Stimulated activated CD4-positive, alpha-beta T cell treated with anti-CD3 and anti-CD28 coated beads, Interleukin-1b, Interleukin-23, amount 100 ng/mL, for 48 hours (primary cell): ENCODE measurements at regions not wholly inside any gene's neighbourhood (a gene's known extent, or its start where the extent isn't known, plus 50 kb on each side); places are given as distances from the start of the nearest gene placed in this dataset.
"Not testable (repeated sequence)": the region's sequence is repeated elsewhere in the genome, so short reads cannot be mapped to it uniquely, and the experiment has no call there.

ENCODE experiments used
- DNase-seq: peaks from one replicate; pipeline ENCODE4 v3.0.0-alpha.2; 2020

DNA sequence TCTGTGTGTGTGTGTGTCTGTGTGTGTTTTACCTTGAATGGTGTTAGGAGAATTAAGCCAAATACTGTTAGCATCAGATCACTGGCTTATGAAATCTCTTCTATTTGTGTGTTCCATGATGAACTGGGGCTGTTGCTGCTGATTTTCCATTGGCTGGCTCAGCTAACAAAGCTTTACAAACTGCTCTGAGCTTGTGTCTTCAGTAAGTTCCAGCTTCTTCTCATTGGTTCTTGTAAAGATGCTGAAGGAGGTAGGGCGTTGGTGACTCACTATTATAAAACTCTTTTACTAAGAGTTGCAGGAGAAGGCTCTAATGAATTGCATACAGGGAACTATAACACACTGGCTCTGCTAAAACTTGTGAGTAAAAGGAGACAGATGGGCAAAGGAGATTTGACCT is 136.4 kb upstream of the PRKCQ start:
- DNase-seq = no peak

DNA sequence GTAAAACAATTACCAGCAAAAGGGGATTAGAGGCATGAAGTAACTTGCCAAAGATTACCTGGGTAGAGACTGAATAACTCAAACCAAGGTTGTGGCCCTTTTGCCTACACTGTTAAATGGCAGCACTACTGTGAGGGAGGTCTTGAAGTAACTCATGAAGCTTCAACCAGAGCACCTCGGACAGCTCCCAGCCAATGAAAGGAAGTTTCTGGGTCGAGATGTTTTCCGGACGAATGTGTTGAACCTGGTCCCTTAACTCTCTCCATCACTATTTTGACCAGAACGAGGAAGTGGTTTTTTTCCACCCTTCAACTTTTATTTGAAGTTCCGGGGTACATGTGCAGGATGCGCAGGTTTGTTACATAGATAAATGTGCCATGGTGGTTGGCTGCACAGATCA is 133.6 kb upstream of the PRKCQ start:
- no peak for DNase-seq

DNA sequence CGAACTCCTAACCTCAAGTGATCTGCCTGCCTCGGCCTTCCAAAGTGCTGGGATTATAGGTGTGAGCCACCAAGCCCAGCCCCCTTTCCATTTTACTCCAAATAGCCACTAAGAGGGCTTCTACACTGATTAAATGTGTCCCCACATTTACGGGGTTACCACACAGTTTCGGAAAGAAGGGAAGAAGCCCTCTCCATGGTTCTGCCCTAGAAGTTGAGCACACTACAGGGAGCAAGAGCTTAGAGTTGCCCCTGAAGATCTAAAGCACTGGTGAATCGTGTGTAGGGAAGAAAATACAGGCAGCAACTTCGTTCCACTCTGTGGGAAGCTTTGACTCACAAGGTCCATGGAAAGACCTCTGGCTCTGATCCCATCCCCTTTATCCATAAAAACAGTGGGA is 133.0 kb upstream of the PRKCQ start:
- no peak for DNase-seq

DNA sequence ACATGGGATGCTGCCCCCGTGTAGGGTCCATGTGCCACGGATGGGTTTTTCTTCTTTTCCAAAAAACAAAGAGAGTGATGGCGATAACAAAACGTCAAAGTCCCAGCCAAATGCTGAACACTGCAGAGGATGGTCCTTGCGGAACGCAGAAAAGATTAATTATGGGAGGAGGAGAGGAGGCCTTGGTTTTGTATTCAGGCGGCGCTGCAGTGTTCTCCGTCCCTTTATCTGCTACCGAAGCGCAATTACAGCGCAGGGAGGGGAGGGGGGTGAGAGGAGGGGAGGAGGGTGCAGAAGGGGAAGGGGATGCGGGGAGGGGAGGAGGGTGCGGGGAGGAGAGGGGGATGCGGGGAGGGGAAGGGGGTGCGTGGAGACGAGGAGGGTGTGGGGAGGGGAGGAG is 131.8 kb upstream of the PRKCQ start:
- no peak for DNase-seq

DNA sequence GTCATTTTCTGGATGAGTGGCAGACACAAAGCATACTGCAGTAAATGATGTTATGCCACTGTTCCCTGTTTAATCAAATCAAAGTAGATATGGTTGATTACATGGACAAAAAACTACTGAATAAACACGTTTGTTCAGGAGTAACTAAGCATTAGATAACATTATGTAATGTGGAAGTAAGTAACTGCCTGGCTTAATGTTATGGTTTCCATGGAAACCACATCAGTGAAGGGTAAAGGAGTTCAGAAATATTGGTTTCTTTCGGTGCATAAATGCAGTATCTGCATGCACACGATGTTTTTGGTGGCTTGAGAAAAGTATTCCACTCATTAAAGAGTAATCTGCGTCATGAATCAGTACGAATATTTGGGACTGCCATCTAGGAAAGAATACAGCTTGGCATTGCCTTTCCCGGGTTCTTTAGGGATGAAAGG is 131.3 kb upstream of the PRKCQ start:
- DNase-seq = no peak

DNA sequence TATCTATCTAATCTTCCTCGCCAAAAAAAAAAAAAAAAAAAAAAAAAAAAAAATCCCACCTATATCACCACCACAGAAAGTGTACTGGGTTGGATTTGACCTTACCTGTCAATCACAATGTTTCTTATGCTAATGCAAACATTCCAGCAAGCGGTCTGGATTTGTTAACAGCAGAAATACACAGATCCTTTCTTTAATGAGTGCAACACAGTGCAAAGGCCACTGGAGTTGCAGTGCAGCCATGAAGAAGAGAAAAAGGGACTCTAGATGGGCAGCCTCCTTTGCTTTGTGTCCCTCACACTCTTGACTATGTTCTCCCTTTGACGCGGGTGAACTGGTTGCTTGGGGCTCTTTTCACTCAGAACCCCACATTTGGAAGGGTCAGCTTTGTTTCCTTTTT is 127.3 kb upstream of the PRKCQ start:
- no peak for DNase-seq

DNA sequence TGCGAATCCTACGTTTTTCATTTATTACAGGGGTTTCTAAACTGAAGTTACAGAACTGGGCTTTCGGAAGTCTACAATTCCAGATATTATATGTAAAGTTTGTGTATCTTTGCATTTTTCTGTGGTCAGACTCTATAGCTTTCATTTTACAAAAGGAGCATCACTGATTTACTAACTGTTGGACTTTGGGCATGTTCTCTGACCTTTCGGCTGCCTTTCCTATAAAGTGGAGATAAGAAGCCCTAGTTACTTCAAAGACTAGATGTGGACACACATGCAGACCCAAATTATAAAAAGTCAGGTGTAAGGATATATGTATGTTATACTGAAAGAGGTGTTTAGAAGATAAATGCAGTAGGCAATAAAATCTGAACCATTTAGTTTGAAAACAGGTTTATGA is 126.6 kb upstream of the PRKCQ start:
- DNase-seq = no peak

DNA sequence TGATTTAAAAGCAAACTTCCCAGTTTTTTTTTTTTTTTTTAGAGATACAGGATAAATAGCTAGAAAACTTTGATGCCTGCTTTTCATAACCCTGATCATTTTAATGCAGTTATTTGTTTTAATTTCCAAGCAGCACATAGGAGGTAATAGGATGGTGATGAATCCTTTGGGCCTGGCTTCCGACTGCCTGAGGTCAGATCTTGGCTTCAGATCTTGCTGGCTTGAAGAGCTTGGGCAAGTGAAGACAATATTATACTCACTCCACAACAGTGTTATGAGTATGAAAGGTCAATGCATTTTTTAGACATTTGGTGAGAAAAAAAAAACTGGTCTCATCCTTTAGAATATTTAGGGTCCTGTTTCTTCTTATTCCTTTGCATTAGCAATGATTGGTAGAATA is 124.8 kb upstream of the PRKCQ start:
- DNase-seq = no peak

DNA sequence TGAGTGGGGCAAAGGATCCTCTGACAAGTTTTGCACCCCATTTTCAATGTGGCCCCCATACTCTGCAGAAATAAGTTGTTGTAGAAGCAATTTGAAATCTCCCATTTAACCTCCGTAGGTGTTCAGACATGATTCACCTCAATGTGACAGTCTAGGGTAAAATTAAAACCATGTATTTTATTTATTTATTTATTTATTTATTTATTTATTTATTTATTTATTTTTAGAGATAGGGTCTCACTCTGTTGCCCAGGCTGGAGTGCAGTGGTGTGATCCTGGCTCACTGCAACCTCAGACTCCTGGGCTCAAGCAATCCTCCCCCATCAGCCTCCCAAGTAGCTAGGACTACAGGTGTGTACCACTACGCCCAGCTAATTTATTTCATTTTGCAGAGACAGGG is 122.8 kb upstream of the PRKCQ start:
- not testable (repeated sequence) for DNase-seq

DNA sequence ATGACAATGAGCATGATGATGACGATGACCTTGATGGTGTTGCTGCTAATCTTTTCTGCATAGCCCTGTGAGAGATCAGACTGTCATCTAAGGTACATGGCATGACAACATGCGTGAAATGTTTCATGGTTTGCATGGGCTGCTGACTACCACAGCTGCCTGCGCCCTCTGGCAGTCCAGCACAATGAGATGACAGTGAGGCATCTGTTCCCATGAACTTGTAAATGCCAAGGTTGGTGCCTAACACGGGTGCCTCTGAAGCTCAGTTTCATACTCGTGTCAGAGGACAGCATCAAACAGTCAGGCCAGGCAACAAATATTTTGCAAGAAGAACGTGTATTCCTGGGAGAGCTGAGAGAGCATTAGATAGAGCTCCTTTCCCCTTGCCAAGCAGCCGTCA is 122.0 kb upstream of the PRKCQ start:
- DNase-seq = no peak

DNA sequence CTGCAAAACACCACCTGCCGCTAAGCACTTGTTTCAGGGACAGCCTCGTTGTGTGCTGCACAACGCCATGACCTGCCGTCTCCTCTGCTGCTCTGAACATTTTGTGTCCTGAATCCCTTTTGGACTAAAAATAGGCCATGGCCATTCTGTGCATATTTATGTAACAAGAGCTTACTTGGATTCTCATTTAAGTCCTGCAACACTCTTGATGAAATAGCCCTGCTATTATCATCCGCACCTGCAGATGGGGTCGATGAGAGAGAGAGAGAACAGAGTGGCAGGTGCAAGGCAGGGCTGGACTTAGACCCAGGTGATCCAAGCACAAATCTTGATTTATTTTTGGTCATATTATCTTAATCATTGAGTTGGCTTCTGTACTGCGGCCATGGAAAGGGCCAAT is 121.2 kb upstream of the PRKCQ start:
- no peak for DNase-seq

DNA sequence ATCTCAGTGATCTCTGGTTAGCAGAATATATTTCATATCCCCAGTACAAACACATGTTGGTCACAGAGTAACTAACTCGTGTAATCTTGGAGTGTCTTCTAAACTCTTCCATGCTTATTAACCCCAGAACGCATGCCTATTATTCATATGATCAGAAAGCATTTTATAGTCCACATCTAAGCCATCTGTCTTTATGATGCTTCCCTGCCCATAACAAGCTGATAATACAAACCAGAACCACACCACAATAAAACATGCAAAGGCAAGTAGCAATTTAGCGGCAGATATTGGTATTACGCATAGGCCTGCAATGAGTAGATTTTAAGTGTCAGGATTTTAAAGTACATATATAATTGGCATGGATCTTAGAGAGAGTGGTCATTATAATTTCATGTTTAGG is 120.0 kb upstream of the PRKCQ start:
- DNase-seq = no peak

DNA sequence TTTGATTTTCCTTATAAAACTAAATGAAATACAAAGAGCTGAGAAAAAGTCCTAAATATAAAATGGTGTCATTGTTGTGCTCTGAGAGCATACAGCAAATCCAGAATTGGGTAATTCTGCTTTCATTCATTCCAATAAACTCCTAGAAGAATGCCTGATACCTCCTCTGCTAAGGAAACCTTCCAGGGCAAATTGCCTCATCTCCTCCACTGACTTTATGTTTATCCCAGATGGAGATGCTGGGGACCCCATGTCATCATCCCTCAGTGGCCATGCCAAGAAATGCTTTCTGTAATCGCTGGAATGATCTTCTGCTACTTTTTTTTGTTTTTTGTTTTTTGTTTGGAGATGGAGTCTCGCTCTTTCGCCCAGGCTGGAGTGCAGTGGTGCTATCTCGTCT is 119.3 kb upstream of the PRKCQ start:
- DNase-seq = no peak

DNA sequence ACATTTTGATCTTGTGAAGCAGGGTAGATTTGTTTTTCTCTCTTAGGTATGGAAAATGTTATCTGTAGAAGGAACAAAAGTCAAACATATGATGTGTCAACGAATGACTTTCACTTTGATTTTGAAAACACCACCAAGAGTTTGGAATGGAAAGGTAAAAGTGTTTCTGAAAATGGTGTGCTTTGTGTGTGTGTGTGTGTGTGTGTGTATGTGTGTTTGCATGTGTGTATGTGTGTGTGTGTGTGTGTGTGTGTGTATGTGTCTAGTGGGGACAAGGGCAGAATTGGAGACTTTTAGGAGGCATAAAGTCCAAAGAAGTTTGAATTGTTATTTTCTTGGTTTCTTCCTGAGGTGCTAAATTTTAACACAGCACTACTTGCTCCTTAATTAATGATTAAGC is 115.4 kb upstream of the PRKCQ start:
- DNase-seq = no peak

DNA sequence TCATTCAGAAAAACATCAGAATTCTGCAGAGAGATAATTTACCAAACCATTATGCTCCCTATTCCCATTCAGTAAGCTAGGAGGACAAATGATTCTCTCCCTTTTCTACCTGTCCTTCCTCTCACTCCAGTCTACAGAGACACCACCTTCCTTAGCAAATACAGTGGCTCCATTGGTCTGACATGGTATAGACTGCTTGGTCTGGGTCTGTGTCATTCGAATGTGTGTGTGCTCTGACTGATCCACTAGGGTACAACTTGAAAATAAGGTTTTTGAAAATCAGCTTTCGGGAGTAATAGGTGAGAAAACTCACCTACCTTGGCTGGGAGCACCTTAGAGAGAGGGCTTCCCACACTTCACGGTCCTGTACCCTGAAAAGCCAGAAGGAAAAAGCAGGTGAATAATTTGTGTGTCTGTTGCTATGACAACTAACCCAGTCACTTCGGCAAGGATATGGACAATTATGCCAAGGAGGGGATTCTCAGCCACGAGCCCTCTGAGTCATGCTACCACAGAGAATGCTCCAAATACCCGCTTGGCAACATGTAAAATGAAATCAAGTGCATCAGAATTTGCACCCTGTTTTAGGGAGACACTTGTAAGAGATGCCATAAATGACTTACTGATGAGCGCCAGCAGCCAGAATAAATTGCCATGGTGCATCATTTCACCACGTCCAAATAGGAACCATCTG is 114.5 kb upstream of the PRKCQ start:
- DNase-seq = peak; percentile 30

DNA sequence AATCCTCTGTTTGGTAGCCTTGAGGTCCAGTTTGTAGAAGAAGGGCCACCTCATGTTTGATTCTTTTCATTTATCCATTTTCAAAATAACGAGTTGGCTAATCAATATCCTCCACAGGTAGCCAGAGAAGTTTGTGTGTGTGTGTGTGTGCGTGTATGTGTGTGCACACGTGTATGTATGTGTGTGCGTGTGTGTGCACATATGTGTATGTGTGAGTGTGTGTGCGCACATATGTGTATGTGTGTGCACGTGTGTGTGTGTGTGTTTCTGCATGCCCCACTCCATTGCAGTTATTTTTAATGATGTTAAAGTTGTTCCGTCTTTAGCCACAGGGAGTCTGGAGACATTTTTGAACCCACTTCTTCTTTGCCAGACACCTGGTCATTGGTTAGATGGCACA is 112.8 kb upstream of the PRKCQ start:
- DNase-seq = no peak

DNA sequence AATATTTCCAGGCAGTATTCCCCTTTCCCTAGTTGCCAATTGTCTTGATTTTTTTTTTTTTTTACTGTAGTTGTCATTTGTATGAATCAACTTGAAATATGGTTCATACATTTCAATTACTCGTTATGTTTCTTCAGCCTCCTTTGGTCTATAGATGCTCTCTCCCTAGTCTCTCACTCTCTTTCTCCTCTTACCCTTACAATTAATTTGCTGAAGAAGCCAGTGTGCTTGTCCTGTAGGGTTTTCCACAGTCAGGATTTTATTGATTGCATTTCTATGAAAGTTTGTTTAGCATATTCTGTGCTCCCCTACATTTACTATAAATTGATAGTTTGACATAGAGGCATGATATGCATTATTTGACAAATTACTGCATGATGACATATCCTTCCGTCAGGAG is 112.0 kb upstream of the PRKCQ start:
- no peak for DNase-seq

DNA sequence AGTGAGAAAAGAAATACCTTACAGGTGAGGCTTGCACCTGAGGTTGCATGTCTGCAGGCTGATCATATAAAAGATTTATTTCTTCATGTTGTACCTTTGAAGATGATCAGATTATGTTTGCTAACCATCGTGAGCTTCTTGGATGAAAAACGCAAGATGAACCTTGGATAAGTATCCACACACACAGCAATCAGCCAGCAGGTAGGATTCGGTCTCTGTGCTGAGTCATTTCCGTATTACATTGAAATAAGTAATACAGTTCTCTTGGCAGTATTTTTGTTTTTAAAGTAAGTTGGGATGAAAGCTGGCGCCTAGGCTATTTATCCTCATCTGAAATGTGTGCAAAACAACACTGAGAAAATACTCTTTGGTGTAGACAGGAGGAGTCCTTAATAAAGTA is 109.0 kb upstream of the PRKCQ start:
- DNase-seq = no peak

DNA sequence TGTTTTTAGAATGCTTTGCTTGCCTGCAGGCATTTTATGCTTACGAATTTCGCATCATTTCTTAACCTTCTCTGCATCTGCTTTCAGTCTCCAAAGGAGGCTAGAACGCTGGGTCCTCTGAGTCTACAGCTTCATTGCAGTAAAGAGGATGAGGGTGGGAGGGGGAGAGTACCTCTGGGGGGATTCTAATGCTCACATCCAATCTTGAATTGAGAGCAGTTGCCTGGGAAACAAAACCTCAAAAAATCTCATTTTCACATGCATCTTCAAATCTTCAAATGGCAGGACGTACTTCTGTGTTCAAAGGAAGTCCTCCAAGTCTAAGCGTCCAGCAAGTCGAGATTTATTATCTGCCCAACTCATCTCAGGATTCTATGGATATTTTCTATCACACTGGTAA is 100.7 kb upstream of the PRKCQ start:
- DNase-seq = no peak

DNA sequence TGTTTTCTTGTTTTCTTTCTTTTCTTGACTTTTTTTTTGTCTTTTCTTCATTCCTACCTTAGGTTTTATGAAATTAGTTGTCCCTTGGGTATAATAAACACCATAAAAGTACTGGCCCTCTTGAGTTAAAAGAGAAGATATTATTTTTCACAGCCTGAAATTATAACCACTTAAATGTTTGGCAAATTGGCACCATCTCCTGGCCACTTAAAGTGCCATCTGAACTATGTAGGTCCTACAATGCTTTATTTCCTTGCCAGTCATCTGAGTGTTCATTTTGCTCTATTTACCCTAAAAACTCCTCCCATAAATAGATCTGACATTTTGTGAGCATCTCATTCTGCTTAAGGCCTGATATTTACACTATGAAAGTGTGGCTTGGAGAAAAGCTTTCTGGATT is 98.9 kb upstream of the PRKCQ start:
- no peak for DNase-seq

DNA sequence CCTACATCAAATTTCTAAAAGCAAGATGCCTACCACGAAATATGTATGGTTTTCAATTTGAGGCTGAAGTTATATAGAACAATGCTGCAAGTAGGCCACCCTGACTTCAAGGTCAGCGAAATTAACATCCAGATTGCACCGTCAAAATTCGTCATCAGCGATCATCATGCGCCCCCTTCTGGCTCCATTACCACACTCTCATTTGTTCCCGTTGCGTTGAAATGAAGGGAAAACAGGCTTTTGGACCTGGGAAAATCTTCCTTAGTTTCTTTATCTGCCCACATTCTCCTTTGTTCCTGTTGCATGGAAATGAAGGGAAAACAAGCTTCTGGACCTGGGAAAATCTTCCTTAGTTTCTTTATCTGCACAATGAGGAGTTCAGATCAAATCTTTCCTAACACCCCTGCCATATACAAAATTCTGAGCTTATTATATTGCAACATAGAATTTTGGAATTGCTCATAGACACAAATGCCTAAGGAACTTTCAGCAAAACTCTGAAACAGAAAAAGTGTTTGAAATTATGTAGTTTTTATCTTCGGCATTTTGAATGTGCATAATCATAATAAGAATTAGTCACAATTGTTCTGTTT is 98.2 kb upstream of the PRKCQ start:
- DNase-seq = peak; percentile 47

DNA sequence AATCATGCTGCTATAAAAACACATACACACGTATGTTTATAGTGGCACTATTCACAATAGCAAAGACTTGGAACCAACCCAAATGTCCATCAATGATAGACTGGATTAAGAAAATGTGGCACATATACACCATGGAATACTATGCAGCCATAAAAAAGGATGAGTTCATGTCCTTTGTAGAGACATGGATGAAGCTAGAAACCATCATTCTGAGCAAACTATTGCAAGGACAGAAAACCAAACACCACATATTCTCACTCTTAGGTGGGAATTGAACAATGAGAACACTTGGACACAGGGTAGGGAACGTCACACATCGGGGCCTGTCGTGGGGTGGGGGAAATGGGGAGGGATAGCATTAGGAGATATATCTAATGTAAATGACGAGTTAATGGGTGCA is 97.1 kb upstream of the PRKCQ start:
- not testable (repeated sequence) for DNase-seq

DNA sequence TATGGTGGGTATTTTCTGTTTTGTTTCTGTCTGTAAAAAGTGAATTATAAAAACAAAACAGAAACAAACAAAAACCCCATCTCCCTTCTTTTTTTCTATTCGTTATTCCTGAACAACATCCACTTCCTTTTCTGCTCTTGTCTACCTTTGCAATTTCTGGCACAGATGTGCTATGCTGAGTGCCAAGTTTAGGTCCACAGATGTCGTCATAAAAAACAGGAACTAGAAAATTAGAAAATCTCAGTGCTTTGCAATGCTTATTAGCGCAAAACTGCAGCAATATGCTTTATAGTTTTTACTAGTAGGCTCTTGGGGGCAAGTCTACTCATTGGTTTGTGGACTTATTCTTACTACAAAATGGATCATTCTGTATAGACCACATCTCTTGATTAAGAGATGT is 94.2 kb upstream of the PRKCQ start:
- DNase-seq = no peak

DNA sequence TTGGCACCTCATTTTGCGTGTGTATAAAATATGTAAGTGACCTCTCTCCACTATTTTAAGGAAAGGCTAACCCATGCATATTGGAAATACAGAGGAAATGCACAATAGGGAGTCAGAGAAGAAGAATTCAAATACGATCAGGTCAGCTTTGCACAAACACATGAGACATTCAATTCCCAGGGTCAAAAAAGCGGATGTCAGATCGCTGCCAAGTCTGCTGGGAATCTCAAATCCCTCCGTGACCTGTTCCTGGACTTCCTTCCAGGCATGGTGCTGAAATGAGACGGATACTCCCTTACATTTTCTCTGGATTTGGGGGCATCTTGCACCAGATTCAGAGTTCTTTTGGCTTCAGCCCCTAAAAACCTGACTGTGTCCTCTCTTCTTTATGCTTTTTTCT is 91.9 kb upstream of the PRKCQ start:
- DNase-seq = no peak

DNA sequence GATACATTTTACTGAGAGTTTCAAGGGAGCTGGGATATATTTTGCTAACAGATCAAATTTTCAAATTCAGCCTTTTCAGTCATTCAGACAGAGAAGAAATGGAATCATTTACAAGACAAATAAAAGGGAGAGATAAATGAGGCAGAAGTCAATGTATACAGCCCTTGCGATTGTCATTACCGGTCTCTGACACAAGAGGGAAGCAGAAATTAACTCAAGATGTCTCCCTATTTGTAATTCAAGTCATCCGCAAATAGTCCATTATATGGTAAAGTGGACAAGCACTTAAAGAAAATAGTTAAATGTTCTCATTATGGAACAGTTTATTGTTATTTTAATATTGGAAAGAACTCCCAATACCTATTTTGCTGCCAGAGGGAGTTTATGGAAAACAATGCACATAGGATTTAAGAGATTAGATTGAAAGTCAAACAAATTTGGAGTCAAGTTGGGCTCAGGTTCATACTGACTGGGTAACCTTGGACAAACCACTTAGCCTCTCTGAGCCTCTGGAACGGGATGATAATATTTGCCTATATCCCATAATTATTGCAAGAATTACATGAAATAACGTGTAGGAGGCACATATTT is 89.3 kb upstream of the PRKCQ start:
- no peak for DNase-seq
